ENCODE measurements at regions not wholly inside any gene's neighbourhood (a gene's known extent, or its start where the extent isn't known, plus 50 kb on each side); places are given as distances from the start of the nearest gene placed in this dataset.

GRCh38 chr5:23440703-23441102 lies 66.7 kb upstream of the PRDM9 start:
- TF ChIP-seq REST (IDR thresholded peaks at IDR 0.05; ENCODE audit: insufficient read depth in 1 of 2, low read depth in 2 of 2, low read length in 2 of 2) (no peak), SIN3A (IDR thresholded peaks at IDR 0.05; ENCODE audit: borderline replicate concordance, insufficient read depth, low read length) (no peak), FOXP2 (optimal IDR thresholded peaks at IDR 0.05; ENCODE audit: borderline replicate concordance, extremely low read depth, extremely low read length, insufficient read depth) (no peak), POLR2AphosphoS5 (IDR thresholded peaks at IDR 0.05; ENCODE audit: low read depth, low read length) (no peak), TAF1 (IDR thresholded peaks at IDR 0.05; ENCODE audit: borderline replicate concordance, insufficient read depth, low read length) (no peak)

GRCh38 chr5:23437011-23437410 lies 70.4 kb upstream of the PRDM9 start:
- TF ChIP-seq FOXP2 (optimal IDR thresholded peaks at IDR 0.05; ENCODE audit: borderline replicate concordance, extremely low read depth, extremely low read length, insufficient read depth) (no peak), SIN3A (IDR thresholded peaks at IDR 0.05; ENCODE audit: borderline replicate concordance, insufficient read depth, low read length) (no peak), POLR2AphosphoS5 (IDR thresholded peaks at IDR 0.05; ENCODE audit: low read depth, low read length) (no peak), REST (IDR thresholded peaks at IDR 0.05; ENCODE audit: insufficient read depth in 1 of 2, low read depth in 2 of 2, low read length in 2 of 2) (no peak), TAF1 (IDR thresholded peaks at IDR 0.05; ENCODE audit: borderline replicate concordance, insufficient read depth, low read length) (no peak)

GRCh38 chr5:23433534-23434315 lies 73.7 kb upstream of the PRDM9 start:
- no peak for TF ChIP-seq FOXP2 (optimal IDR thresholded peaks at IDR 0.05; ENCODE audit: borderline replicate concordance, extremely low read depth, extremely low read length, insufficient read depth)
- TF ChIP-seq POLR2AphosphoS5 (IDR thresholded peaks at IDR 0.05; ENCODE audit: low read depth, low read length), result no peak
- no peak for TF ChIP-seq TAF1 (IDR thresholded peaks at IDR 0.05; ENCODE audit: borderline replicate concordance, insufficient read depth, low read length)
- no peak for TF ChIP-seq SIN3A (IDR thresholded peaks at IDR 0.05; ENCODE audit: borderline replicate concordance, insufficient read depth, low read length)
- TF ChIP-seq REST (IDR thresholded peaks at IDR 0.05; ENCODE audit: insufficient read depth in 1 of 2, low read depth in 2 of 2, low read length in 2 of 2), result no peak

- TF ChIP-seq TAF1 (IDR thresholded peaks at IDR 0.05; ENCODE audit: borderline replicate concordance, insufficient read depth, low read length), result no peak
- TF ChIP-seq FOXP2 (optimal IDR thresholded peaks at IDR 0.05; ENCODE audit: borderline replicate concordance, extremely low read depth, extremely low read length, insufficient read depth), result no peak
- TF ChIP-seq REST (IDR thresholded peaks at IDR 0.05; ENCODE audit: insufficient read depth in 1 of 2, low read depth in 2 of 2, low read length in 2 of 2), result no peak
- no peak for TF ChIP-seq SIN3A (IDR thresholded peaks at IDR 0.05; ENCODE audit: borderline replicate concordance, insufficient read depth, low read length)
- no peak for TF ChIP-seq POLR2AphosphoS5 (IDR thresholded peaks at IDR 0.05; ENCODE audit: low read depth, low read length)
These were observed 78.7 kb upstream of the PRDM9 start for GRCh38 chr5:23428705-23429104.

All from PFSK-1 (cell line).